GM12878 (cell line): ENCODE measurements at regions not wholly inside any gene's neighbourhood (a gene's known extent, or its start where the extent isn't known, plus 50 kb on each side); places are given as distances from the start of the nearest gene placed in this dataset.

Source experiments
- ATAC-seq: fragments of 200-7000 bp; cut with Tn5 transposase; 3 replicates; pipeline ENCODE4 v1.9.1; 2020; ENCODE audit warnings: mild to moderate bottlenecking, moderate library complexity
- BruUV-seq: library from RNA; stranded (reverse); fragments of 400-500 nt; replicated peaks from 2 replicates; lab custom pipeline; 2021; lab: Mats Ljungman, UMichigan
- CTCF ChIA-PET: fragments of 300-600 bp; sonication (Branson Sonifier 250); formaldehyde crosslinking; extraction: SDS; loops from one replicate; lab custom pipeline; 2021; ENCODE audit warnings: inconsistent platforms; lab: Yijun Ruan, JAX
- POLR2A ChIA-PET: fragments of 350-600 bp; formaldehyde crosslinking; extraction: SDS; loops from one replicate; lab custom pipeline; 2021; ENCODE audit warnings: inconsistent platforms; lab: Charles Lee
- RAD21 ChIA-PET: fragments of 300-600 bp; sonication (Branson Sonifier 250); formaldehyde crosslinking; loops from one replicate; lab custom pipeline; 2023; ENCODE audit warnings: antibody characterized with exemption; ENCODE audit not compliant: unreplicated experiment; lab: Charles Lee
- SMC1A ChIA-PET: fragments of 300-600 bp; sonication (Branson Sonifier 250); formaldehyde crosslinking; loops from one replicate; lab custom pipeline; 2023; ENCODE audit not compliant: unreplicated experiment, uncharacterized antibody; lab: Charles Lee
- DNase-seq: peaks from one replicate; pipeline ENCODE4 v3.0.0-alpha.2; 2011; ENCODE audit warnings: low read depth, low spot score
- FAIRE-seq: peaks from 3 replicates; lab custom pipeline; 2011; peaks lifted over from hg19 to GRCh38; lab: Jason Lieb, UNC
- H2AFZ ChIP-seq: 2 replicates; pipeline ENCODE4 v1.6.0; 2011; ENCODE audit warnings: low read depth, low read length, control low read depth; ENCODE audit not compliant: control insufficient read depth
- H3K27ac ChIP-seq: 2 replicates; pipeline ENCODE4 v1.5.1; 2011; ENCODE audit warnings: control low read depth; ENCODE audit not compliant: control insufficient read depth, insufficient read depth
- H3K27me3 ChIP-seq, 2 experiments: replicated peaks in 1 of 2; 2 replicates each; pipeline versions ENCODE4 v1.6.0 to v1.6.1; 2011; ENCODE audit warnings: low read length in 1 of 2; ENCODE audit not compliant: control insufficient read depth in 2 of 2, insufficient read depth in 2 of 2
- H3K36me3 ChIP-seq, 2 experiments: 2 replicates each; pipeline ENCODE4 v1.5.1; 2011; ENCODE audit warnings: low read length in 1 of 2; ENCODE audit not compliant: control insufficient read depth in 2 of 2, insufficient read depth in 2 of 2
- H3K4me1 ChIP-seq: 2 replicates; pipeline ENCODE4 v1.6.1; 2011; ENCODE audit warnings: mild to moderate bottlenecking, low read length, moderate library complexity, mixed read lengths; ENCODE audit not compliant: control insufficient read depth, insufficient read depth
- H3K4me2 ChIP-seq: 2 replicates; pipeline ENCODE4 v1.6.0; 2011; ENCODE audit warnings: control low read depth; ENCODE audit not compliant: control insufficient read depth, insufficient read depth
- H3K4me3 ChIP-seq: fragments of 200-600 bp; sonication (generic); 2 replicates; pipeline ENCODE4 v1.5.1; 2016
- H3K79me2 ChIP-seq: 2 replicates; pipeline ENCODE4 v1.6.0; 2011; ENCODE audit warnings: low read length; ENCODE audit not compliant: control insufficient read depth, insufficient read depth
- H3K9ac ChIP-seq: 2 replicates; pipeline ENCODE4 v1.8.0; 2011; ENCODE audit warnings: low read length, control low read depth, mixed read lengths; ENCODE audit not compliant: control insufficient read depth, insufficient read depth
- H3K9me3 ChIP-seq: replicated peaks from 3 replicates; pipeline ENCODE4 v1.5.1; 2011; ENCODE audit warnings: mild to moderate bottlenecking, low read length; ENCODE audit not compliant: control insufficient read depth, insufficient read depth
- H4K20me1 ChIP-seq: 2 replicates; pipeline ENCODE4 v1.6.0; 2011; ENCODE audit not compliant: control insufficient read depth, insufficient read depth
- JUNB ChIP-seq: IDR thresholded peaks from 2 replicates; pipeline ENCODE4 v1.6.1; 2016; ENCODE audit warnings: antibody characterized with exemption, mild to moderate bottlenecking
- RAD21 ChIP-seq: IDR thresholded peaks from 2 replicates; pipeline ENCODE4 v1.6.1; 2011; ENCODE audit warnings: mild to moderate bottlenecking, low read depth, low read length, moderate library complexity; ENCODE audit not compliant: insufficient read depth
- RELB ChIP-seq: fragments of 450-650 bp; IDR thresholded peaks from 2 replicates; pipeline ENCODE4 v1.6.1; 2017; ENCODE audit warnings: low read depth, mild to moderate bottlenecking, moderate library complexity
- ZNF687 ChIP-seq: fragments of 450-650 bp; IDR thresholded peaks from 2 replicates; pipeline ENCODE4 v1.6.1; 2017; ENCODE audit warnings: mild to moderate bottlenecking, moderate library complexity
- WGBS: methylation state at CpG from one replicate; pipeline ENCODE4 v1.1.6; 2016; ENCODE audit warnings: low lambda C conversion rate; ENCODE audit not compliant: insufficient replicate concordance, insufficient coverage; ENCODE audit errors: missing lambda C conversion rate; 5-methylcytosine and 5-hydroxymethylcytosine counted together
- in situ Hi-C: fragments of 300-500 bp; cut with MboI; formaldehyde crosslinking; loops from 9 replicates; pipeline ENCODE4 v1.14.3; 2018; ENCODE audit warnings: mixed read lengths
- intact Hi-C: fragments of 100-400 bp; cut with micrococcal nuclease; formaldehyde crosslinking; loops from one replicate; pipeline ENCODE4 v1.14.2; 2022; ENCODE audit not compliant: unreplicated experiment

GRCh38 chr3:78273326-78273725 lies 1233.4 kb downstream of the ROBO2 start:
- 49% methylated on average over 4 of the region's 4 CpGs for WGBS
- Histone ChIP-seq H3K4me2 (no peak overlapping the region), H2AFZ (no peak overlapping the region), H4K20me1 (no peaks in the 10 kb centered on the region), H3K4me3 (no peak overlapping the region), H3K79me2 (no peaks in the 10 kb centered on the region), H3K27ac (no peak overlapping the region), H3K9ac (no peak overlapping the region), H3K27me3 (no peaks in the 10 kb centered on the region), H3K9me3 (no peaks in the 10 kb centered on the region; the same call in 2 of the 3 replicates)
- FAIRE-seq (no peak), ATAC-seq (no peak), DNase-seq (no peak)
- intact Hi-C loops, result no loop called here
- in situ Hi-C loops, result no loop called here
- POLR2A ChIA-PET, result no interaction called here
- RAD21 ChIA-PET, result no interaction called here
- SMC1A ChIA-PET, result no interaction called here
- CTCF ChIA-PET, result no interaction called here
- no TSS peak for BruUV-seq
- no peak for TF ChIP-seq JUNB
- TF ChIP-seq RELB, result no peak
- TF ChIP-seq RAD21, result no peak
- no peak for TF ChIP-seq ZNF687
- TF ChIP-seq, all 136 proteins: peak for 0
- Histone ChIP-seq H3K36me3 (no peaks in the 10 kb centered on the region), H3K4me1 (peaks cover 7% of the 10 kb centered on the region)
